Fibroblast of villous mesenchyme (primary cell): ENCODE measurements at regions not wholly inside any gene's neighbourhood (a gene's known extent, or its start where the extent isn't known, plus 50 kb on each side); places are given as distances from the start of the nearest gene placed in this dataset.

Experiments used
- DNase-seq: peaks from one replicate; pipeline ENCODE4 v3.0.0-alpha.2; 2010; ENCODE audit warnings: low read depth
- H3K4me3 ChIP-seq: 2 replicates; pipeline ENCODE4 v1.5.1; 2011; ENCODE audit warnings: low read depth, mild to moderate bottlenecking, low read length
- CTCF ChIP-seq: IDR thresholded peaks from 2 replicates; pipeline ENCODE4 v1.5.1; 2012; ENCODE audit warnings: low read depth, mild to moderate bottlenecking, low read length; ENCODE audit not compliant: insufficient read depth

- H3K4me3 ChIP-seq: no peak overlapping the region
- no peak for TF ChIP-seq CTCF
- peak; percentile 48 for DNase-seq
Observed at GRCh38 chr2:134193006-134193405, 60.9 kb upstream of the MGAT5 start.

GRCh38 chr2:134194519-134194918 lies 59.4 kb upstream of the MGAT5 start:
- DNase-seq: no peak
- TF ChIP-seq CTCF: no peak
- H3K4me3 ChIP-seq: no peak overlapping the region

GRCh38 chr2:134195341-134195740 lies 58.5 kb upstream of the MGAT5 start:
- DNase-seq: no peak
- no peak overlapping the region for H3K4me3 ChIP-seq
- TF ChIP-seq CTCF: no peak

GRCh38 chr2:134197445-134197844 lies 56.4 kb upstream of the MGAT5 start:
- no peak for TF ChIP-seq CTCF
- no peak for DNase-seq
- no peak overlapping the region for H3K4me3 ChIP-seq

- TF ChIP-seq CTCF: no peak
- H3K4me3 ChIP-seq: no peak overlapping the region
- no peak for DNase-seq
Observed at GRCh38 chr2:134198006-134198634, 55.8 kb upstream of the MGAT5 start.

GRCh38 chr2:134199123-134199522 lies 54.7 kb upstream of the MGAT5 start:
- TF ChIP-seq CTCF: no peak
- no peak overlapping the region for H3K4me3 ChIP-seq
- DNase-seq: peak; percentile 43

- no peak for TF ChIP-seq CTCF
- DNase-seq: no peak
- H3K4me3 ChIP-seq: no peak overlapping the region
Observed at GRCh38 chr2:134200036-134200618, 53.7 kb upstream of the MGAT5 start.
